Left renal pelvis (tissue), 4 donors: ENCODE measurements at regions not wholly inside any gene's neighbourhood (a gene's known extent, or its start where the extent isn't known, plus 50 kb on each side); places are given as distances from the start of the nearest gene placed in this dataset.
"Not testable (repeated sequence)": the region's sequence is repeated elsewhere in the genome, so short reads cannot be mapped to it uniquely, and the experiment has no call there.

ENCODE experiments used
- DNase-seq, 4 donors: peaks; one replicate each; pipeline ENCODE4 v3.0.0-alpha.2; 2013; ENCODE audit warnings: low read depth in 4 of 4, low spot score in 3 of 4

DNA sequence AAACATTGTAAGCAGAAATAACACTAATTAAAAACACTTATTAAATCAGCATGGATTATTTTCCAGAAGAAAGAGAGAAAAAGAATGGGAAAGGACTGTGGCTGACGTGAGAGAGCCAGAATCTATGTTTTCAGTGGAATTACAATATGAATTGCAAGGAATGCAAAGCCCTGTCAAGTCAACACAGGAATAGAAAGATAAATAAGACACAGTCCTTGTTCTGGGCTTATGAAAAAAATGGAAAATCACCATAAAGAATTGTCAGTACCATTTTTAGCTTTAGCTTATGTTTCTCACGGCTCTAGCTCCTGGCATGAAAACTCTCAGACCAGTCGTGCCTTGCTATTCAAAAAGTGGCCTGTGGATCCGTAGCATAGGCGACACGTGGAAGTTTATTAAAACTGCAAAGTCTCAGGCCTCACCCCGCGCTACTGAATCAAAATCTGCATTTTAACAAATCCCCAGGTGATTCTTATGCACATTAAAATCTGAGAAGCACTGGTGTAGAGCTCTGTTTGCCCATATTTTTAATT lies 549.1 kb downstream of the RPS29 start:
- DNase-seq = no peak

DNA sequence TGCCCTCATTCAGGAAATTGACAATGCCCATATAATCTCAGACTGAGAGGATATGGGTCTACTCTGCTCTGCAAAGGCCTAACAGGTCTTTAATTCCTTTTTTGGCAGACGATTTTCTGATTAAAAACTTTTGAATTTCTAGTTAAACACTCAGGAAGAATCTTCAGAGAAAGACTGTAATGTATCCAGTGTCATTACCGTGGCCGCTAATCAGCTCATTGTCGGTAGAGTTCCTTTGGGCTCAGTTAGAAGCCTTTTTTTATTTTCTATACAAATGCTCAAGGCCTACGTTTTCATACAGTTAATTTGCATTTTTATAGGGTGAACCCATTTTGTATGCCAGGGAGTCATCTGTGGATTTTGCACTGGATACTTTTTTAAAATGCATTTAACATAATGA lies 549.9 kb downstream of the RPS29 start:
- DNase-seq = no peak

- no peak for DNase-seq
These were observed 553.0 kb downstream of the RPS29 start for GRCh38 chr14:49033131-49033530.

GRCh38 chr14:49031710-49032109 lies 554.5 kb downstream of the RPS29 start:
- not testable (repeated sequence) for DNase-seq

DNA sequence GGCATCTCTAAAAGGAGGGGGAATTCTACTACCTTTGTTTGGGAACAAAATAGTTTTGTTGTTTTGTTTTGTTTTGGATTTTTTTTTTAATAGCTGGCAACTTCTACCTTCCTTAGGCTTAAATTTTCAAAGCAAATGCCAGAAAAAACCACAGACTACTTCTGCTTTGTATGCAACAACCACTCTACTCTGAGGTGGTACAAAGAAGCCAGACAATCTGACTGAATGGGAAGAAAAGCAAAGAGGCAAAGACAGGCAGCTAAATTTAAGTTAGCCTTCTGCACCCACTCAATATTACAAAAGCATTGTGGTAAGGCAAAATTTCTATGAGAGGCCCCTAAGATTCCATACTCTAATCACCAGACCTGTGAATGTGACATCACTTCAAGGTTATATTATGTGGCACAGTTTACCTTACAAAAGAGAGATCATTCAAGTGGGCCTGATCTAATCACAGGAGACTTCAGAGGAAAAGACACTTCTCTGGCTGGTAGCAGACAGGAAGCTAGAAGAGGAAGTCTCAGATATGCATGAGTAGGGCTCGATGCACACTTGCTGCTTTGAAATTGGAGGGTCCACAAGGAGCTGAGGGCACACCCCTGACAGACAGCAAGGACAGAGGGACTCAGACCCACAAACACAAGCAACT lies 566.6 kb downstream of the RPS29 start:
- DNase-seq = no peak

GRCh38 chr14:49017447-49017846 lies 568.7 kb downstream of the RPS29 start:
- DNase-seq = no peak

DNA sequence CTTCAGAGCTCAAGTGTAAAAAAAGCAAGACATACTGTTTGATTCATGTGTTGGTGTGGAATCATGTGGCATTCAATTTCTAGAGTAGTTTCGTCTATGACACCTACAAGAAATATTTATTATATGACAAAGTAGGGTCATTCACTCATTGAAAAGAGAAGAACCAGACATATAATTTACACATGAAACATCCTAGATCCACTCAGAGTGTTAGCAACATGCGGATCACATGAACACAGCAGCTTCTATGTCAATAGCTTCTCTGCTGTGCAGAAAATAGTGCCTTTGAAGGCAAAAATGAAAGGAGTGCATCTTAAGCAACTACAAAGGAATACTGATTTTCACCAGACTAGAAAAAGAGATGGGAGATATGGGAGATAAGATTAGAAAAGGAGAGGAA lies 569.8 kb downstream of the RPS29 start:
- DNase-seq = no peak

GRCh38 chr14:49014476-49014875 lies 571.7 kb downstream of the RPS29 start:
- DNase-seq = no peak

GRCh38 chr14:49008363-49008762 lies 577.8 kb downstream of the RPS29 start:
- no peak for DNase-seq

- DNase-seq = no peak
These were observed 595.0 kb downstream of the RPS29 start for GRCh38 chr14:48991141-48991540.

DNA sequence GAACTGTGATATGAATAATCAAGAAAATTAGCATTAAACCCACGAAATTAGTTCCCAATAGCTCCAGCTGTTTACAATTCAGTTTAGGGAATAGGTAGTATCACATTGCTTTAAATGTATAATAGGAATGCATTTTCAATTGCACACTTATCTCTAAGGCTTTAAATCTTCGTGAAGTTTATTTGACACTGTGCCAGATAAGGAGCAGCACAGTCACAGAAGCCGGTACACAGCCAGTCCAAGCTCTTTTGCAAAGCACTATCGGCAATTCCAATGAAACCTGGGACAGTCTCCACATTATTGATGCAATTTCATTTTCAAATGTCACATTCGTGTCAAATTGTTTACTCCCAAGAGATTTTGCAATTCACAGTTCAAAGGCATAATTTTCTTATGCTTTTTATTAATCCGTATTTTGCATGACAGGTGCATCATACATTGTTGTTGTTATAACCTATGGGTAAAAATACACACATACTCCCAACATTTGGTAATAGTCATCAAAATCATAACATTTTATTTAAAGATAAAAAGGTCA lies 602.8 kb downstream of the RPS29 start:
- DNase-seq = no peak

GRCh38 chr14:48974994-48975393 lies 611.2 kb downstream of the RPS29 start:
- DNase-seq = no peak

DNA sequence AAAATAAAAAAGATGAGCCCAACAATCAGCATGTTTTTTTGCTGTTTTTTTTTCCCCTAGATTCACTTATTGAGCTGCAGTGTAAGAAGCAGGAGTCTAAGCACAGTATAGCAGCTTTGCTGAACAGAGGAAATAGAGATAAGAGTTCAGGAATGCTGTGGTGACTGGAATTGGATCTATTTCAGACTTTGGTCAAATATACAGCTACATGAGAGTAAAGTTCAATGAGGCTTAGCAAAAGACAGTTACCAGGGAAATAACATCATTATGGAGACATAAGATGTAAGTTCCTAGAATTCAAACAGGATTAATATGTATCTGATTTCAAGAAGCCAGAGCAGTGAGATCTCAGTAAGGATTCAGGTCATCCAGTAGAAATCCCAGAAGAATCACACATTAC lies 613.0 kb downstream of the RPS29 start:
- no peak for DNase-seq

GRCh38 chr14:48970943-48971342 lies 615.2 kb downstream of the RPS29 start:
- no peak for DNase-seq

DNA sequence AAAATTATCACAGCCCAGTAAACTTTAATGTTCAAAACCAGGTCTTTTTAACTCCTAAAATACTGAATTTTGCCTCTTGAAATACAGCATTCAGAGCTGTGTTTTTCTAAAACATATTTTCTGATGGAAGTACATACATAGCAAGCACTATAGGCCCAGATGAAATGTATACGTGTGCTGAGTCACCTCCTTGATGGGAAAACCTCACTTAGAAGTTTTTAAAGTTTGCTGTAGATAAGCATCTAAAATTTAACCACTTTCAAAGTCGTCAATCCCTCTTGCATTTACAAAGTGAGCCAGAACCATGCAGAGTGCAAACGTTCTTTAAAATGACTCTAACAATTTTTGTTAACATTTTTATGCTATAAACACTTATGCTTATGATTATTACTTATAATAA lies 618.8 kb downstream of the RPS29 start:
- DNase-seq = no peak

GRCh38 chr14:48963231-48963790 lies 622.9 kb downstream of the RPS29 start:
- DNase-seq = no peak

DNA sequence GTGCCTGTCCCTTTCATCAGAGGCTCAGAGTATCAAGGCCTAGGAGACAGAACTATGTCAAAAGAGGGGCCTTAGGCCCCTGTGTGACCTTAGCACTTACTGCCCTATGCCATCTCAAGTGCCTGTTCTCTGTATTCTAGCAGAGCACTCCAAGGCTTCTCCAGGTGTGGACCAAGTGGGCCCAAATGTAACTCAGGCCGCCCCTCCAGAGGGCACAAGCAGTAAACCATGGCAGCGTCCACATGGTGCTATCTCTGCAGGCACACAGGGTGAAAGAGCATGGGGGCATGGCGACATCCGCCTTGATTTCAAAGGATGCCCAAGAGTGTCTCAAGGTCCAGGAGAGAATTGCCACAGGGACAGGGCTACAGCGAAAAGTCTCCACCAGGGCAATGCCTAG lies 628.7 kb downstream of the RPS29 start:
- no peak for DNase-seq

DNA sequence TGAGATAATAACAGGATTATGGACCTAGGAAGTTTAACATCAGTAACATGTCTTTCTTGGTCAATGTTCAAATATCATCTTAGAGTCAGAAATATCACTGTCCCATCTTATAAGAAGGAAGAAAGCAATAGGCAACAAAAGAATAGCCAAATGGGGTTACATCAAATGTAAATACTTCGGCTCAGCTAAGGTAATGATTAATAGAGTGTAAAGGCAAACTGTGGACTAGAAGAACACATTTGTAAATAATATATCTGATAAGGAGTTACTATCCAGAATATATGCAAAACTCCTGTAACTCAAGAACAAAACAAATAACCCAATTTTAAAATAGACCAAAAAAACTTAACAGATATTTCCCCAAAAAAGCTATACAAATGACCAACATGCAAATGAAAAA lies 630.3 kb downstream of the RPS29 start:
- no peak for DNase-seq

GRCh38 chr14:48954446-48954845 lies 631.7 kb downstream of the RPS29 start:
- DNase-seq = no peak

- DNase-seq = no peak
These were observed 641.4 kb downstream of the RPS29 start for GRCh38 chr14:48944809-48945208.

DNA sequence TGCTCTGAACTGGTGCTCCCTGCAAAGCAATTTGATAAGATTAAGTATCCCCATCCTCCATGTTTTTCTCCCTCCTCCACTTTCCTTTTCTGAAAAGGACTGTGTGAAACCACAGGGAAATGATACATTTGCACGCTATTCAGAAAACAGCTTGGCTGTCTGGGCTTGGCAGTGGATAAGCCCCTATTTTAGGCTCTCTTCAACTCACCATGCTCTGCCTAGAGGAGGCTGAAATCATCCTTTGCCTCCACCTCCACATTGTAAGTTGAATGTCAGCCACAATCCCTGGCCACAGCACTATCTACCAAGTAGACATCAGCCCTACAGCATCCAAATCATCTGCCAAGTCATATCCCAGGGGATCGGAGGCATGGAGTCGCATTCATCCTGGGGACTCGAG lies 642.3 kb downstream of the RPS29 start:
- no peak for DNase-seq

GRCh38 chr14:48937541-48938195 lies 648.5 kb downstream of the RPS29 start:
- DNase-seq = no peak
